ENCODE measurements at regions not wholly inside any gene's neighbourhood (a gene's known extent, or its start where the extent isn't known, plus 50 kb on each side); places are given as distances from the start of the nearest gene placed in this dataset.

GRCh38 chr20:17885544-17885943 is 83.0 kb downstream of the SNX5 start:
- intact Hi-C loops (cut with DNase I; ENCODE audit: low total_unique reads), result no loop called here

DNA sequence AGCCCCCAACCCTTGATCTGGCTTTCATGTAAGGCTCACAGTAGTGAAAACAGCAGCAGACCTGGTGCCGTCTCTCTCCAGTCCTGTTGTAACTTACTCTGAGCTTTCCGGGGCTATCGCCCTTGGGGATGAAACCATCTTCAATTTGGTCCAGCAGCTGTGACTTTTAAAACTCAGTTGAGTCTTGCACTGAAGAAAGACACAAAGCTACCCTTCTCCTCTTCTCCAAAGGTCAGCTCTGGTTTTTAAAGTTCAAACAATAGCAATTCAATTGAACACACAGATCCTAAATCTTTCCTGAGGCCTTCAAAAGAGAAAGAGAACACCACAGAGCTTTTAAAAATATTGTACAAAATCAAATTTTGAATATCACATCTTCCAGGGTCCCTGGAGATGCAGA is 83.5 kb downstream of the SNX5 start:
- Histone ChIP-seq H3K9me3 (no peaks in the 10 kb centered on the region), H3K4me3 (no peak overlapping the region), H3K27me3 (no peaks in the 10 kb centered on the region), H3K4me1 (peaks cover 22% of the 10 kb centered on the region), H3K36me3 (ENCODE audit: low read depth, missing control alignments) (no peaks in the 10 kb centered on the region), H3K27ac (no peak overlapping the region)
- 82 to 87% methylated on average over 3 of the region's 3 CpGs for WGBS, 2 donors
- no peak for TF ChIP-seq POLR2A (IDR thresholded peaks at IDR 0.05)
- TF ChIP-seq, protein P1, sequence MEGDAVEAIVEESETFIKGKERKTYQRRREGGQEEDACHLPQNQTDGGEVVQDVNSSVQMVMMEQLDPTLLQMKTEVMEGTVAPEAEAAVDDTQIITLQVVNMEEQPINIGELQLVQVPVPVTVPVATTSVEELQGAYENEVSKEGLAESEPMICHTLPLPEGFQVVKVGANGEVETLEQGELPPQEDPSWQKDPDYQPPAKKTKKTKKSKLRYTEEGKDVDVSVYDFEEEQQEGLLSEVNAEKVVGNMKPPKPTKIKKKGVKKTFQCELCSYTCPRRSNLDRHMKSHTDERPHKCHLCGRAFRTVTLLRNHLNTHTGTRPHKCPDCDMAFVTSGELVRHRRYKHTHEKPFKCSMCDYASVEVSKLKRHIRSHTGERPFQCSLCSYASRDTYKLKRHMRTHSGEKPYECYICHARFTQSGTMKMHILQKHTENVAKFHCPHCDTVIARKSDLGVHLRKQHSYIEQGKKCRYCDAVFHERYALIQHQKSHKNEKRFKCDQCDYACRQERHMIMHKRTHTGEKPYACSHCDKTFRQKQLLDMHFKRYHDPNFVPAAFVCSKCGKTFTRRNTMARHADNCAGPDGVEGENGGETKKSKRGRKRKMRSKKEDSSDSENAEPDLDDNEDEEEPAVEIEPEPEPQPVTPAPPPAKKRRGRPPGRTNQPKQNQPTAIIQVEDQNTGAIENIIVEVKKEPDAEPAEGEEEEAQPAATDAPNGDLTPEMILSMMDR (IDR thresholded peaks at IDR 0.05), result no peak
- intact Hi-C loops (cut with DNase I; ENCODE audit: low total_unique reads), result no loop called here
- DNase-seq, result no peak

More at GRCh38 chr20:17885544-17885943, 83.0 kb downstream of the SNX5 start:
- H3K4me1 ChIP-seq, result peaks cover 22% of the 10 kb centered on the region
- 38 to 52% methylated on average over 4 of the region's 4 CpGs for WGBS, 2 donors
- no peaks in the 10 kb centered on the region for H3K9me3 ChIP-seq
- no peak overlapping the region for H3K4me3 ChIP-seq
- no peaks in the 10 kb centered on the region for H3K27me3 ChIP-seq
- no peak for DNase-seq
- no peak overlapping the region for H3K27ac ChIP-seq
- H3K36me3 ChIP-seq (ENCODE audit: low read depth, missing control alignments), result no peaks in the 10 kb centered on the region
- no peak for TF ChIP-seq POLR2A (IDR thresholded peaks at IDR 0.05)
- TF ChIP-seq, protein P1 (IDR thresholded peaks at IDR 0.05), result no peak

DNA sequence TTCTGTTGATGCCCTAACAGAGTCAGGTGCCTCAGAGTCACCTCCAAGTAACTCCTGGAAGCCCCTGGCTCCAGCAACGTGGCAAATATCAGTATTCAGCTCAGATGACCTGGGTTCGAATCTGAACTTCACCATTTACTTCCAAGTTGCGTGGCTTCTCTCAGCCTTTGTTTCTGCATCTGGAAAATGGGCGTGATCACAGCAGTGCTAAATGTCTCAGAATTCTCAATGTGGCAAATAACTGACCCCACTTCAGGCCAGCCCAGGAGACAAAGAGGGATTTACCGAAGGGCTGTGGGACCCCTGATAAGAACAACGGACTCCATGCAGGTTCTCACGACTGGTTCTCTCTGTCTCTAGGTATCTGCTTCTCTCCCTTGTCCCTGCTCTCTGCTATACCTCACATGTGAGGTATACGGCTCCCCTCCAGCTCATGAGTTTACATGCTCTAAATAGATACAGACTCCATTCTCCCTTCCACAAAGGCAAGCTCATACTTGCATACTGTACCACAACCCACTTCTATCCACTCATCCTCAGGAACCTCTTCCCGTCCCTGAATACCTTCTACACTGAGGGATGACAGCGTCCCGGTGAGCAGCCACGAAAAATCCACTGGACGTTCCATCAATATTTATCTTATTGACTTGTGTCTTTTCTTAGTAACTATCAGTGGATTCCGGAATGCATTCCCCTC is 84.1 kb downstream of the SNX5 start:
- Histone ChIP-seq H3K36me3 (ENCODE audit: low read depth, missing control alignments) (no peaks in the 10 kb centered on the region), H3K4me3 (no peak overlapping the region), H3K27ac (no peak overlapping the region), H3K4me1 (peaks cover 22% of the 10 kb centered on the region), H3K9me3 (no peaks in the 10 kb centered on the region), H3K27me3 (no peaks in the 10 kb centered on the region)
- no peak for DNase-seq
- intact Hi-C loops (cut with DNase I; ENCODE audit: low total_unique reads), result no loop called here
- WGBS, 2 donors, result 88% methylated on average over 14 of the region's 14 CpGs
- TF ChIP-seq POLR2A (IDR thresholded peaks at IDR 0.05), result no peak
- TF ChIP-seq, protein P1 (IDR thresholded peaks at IDR 0.05), result no peak

DNA sequence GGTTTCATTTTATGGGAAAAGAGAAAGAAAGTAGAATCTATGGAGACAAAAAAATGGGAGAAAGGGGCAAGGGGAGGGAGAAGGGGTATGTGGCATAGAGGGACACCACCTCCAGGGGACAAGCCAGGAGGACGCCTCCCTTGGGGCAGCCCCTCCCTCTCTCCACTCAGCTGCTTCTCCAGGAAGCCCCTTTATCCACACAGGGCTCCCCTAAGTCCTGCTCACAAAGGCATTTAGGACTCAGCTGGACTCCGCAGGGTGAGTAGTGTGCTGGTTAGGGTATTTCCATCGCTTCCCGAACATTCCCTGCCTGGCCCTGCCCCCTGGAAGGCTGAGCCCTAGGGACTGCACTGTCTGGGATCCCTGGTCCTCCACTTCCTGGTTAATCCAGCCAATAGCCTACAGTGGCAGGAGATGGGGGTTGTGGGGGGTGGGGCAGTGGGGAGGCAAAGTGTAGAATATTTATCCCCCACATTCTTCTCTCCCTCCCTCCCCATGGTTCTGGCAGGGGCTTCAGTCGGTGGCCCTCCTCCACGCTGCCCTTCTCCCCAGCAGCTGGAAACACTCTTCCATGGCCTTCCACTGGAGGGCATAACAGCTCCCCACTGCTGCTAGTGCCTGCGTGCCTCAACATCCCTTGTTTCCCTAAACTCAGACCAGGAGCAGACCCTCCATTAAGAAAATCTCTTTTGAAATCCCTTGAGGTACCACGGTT is 84.8 kb downstream of the SNX5 start:
- H3K9me3 ChIP-seq, result no peaks in the 10 kb centered on the region
- intact Hi-C loops (cut with DNase I; ENCODE audit: low total_unique reads), result no loop called here
- H3K27ac ChIP-seq, result peak overlapping the region; percentile 7 to 33
- H3K4me1 ChIP-seq, result peaks cover 26% of the 10 kb centered on the region
- no peaks in the 10 kb centered on the region for H3K27me3 ChIP-seq
- 83 to 87% methylated on average over 8 of the region's 8 CpGs for WGBS, 2 donors
- H3K4me3 ChIP-seq, result no peak overlapping the region
- H3K36me3 ChIP-seq (ENCODE audit: low read depth, missing control alignments), result no peaks in the 10 kb centered on the region
- DNase-seq, result no peak
- TF ChIP-seq POLR2A (IDR thresholded peaks at IDR 0.05), result no peak
- TF ChIP-seq, protein P1 (IDR thresholded peaks at IDR 0.05), result no peak

All from testis (tissue), 2 donors.